ENCODE measurements at regions not wholly inside any gene's neighbourhood (a gene's known extent, or its start where the extent isn't known, plus 50 kb on each side); places are given as distances from the start of the nearest gene placed in this dataset.

DNA sequence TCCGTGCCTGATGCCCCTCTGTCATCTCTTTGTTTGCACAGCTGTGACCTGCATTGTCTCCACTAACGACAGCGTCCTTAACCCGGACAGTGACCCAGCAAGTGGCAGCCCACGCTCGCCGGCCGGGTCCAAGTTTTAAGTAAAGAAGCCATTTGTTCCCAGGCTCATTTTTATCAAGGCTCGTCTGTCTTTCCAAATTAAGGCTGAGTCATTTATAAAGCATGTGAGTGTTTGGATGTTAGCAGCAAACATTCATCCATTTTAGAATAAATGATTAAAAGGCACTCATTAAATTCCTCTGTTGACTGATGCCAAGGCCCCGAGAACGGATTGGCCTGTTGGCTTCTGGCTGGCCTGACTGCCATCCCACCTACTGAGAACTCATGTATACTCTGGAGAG is 514.5 kb downstream of the NPHP4 start:
- in situ Hi-C loops (cut with MboI): no loop called here
- Histone ChIP-seq H3K27ac (ENCODE audit: control insufficient read depth, insufficient read depth) (no peak overlapping the region), H3K4me1 (ENCODE audit: control insufficient read depth, insufficient read depth, low read length) (no peaks in the 10 kb centered on the region), H3K4me3 (no peak overlapping the region), H3K79me2 (ENCODE audit: control insufficient read depth, insufficient read depth, low read length) (no peaks in the 10 kb centered on the region), H3K4me2 (ENCODE audit: control insufficient read depth, insufficient read depth) (no peak overlapping the region), H2AFZ (ENCODE audit: control insufficient read depth, low read depth, low read length) (no peak overlapping the region), H4K20me1 (ENCODE audit: control insufficient read depth, insufficient read depth) (no peaks in the 10 kb centered on the region), H3K9me3 (replicated peaks; ENCODE audit: control insufficient read depth, insufficient read depth, low read length) (no peaks in the 10 kb centered on the region), H3K36me3 (ENCODE audit: control insufficient read depth in 2 of 2, insufficient read depth in 2 of 2, low read length in 1 of 2) (no peaks in the 10 kb centered on the region), H3K27me3 (replicated peaks in 1 of 2; ENCODE audit: control insufficient read depth in 2 of 2, insufficient read depth in 2 of 2, low read length in 1 of 2) (no peaks in the 10 kb centered on the region), H3K9ac (ENCODE audit: control insufficient read depth, insufficient read depth, low read length) (no peak overlapping the region)
- POLR2A ChIA-PET: no interaction called here
- no peak for ATAC-seq
- SMC1A ChIA-PET (ENCODE audit: uncharacterized antibody, unreplicated experiment): no interaction called here
- BruUV-seq (replicated peaks): no TSS peak
- intact Hi-C loops (cut with micrococcal nuclease; ENCODE audit: unreplicated experiment): no loop called here
- no peak for FAIRE-seq
- 43% methylated on average over 11 of the region's 11 CpGs for WGBS (ENCODE audit: insufficient coverage, insufficient replicate concordance, low lambda C conversion rate, missing lambda C conversion rate)
- RAD21 ChIA-PET (ENCODE audit: unreplicated experiment): no interaction called here
- CTCF ChIA-PET: no interaction called here
- DNase-seq (ENCODE audit: low read depth, low spot score): no peak
- no peak for TF ChIP-seq ZZZ3 (IDR thresholded peaks at IDR 0.05; ENCODE audit: control insufficient read depth, insufficient read length, low read depth)
- no peak for TF ChIP-seq RFX5 (IDR thresholded peaks at IDR 0.05; ENCODE audit: low read depth, low read length)
- no peak for TF ChIP-seq ZNF592 (IDR thresholded peaks at IDR 0.05)
- no peak for TF ChIP-seq NFYB (IDR thresholded peaks at IDR 0.05; ENCODE audit: insufficient read depth, low read depth, low read length)
- TF ChIP-seq PBX3 (IDR thresholded peaks at IDR 0.05; ENCODE audit: insufficient replicate concordance, low read depth, low read length): no peak
- TF ChIP-seq MEF2B (IDR thresholded peaks at IDR 0.05; ENCODE audit: partially characterized antibody, poor library complexity, severe bottlenecking): no peak
- TF ChIP-seq BCLAF1 (IDR thresholded peaks at IDR 0.05): no peak
- no peak for TF ChIP-seq USF2 (IDR thresholded peaks at IDR 0.05; ENCODE audit: borderline replicate concordance, low read depth, low read length)
- no peak for TF ChIP-seq KLF5 (IDR thresholded peaks at IDR 0.05; ENCODE audit: partially characterized antibody)
- TF ChIP-seq NFXL1 (IDR thresholded peaks at IDR 0.05; ENCODE audit: borderline replicate concordance): no peak
- no peak for TF ChIP-seq E4F1 (IDR thresholded peaks at IDR 0.05; ENCODE audit: borderline replicate concordance, partially characterized antibody)
